ENCODE measurements at regions not wholly inside any gene's neighbourhood (a gene's known extent, or its start where the extent isn't known, plus 50 kb on each side); places are given as distances from the start of the nearest gene placed in this dataset.

GRCh38 chr3:177515786-177516157 is 318.5 kb upstream of the TBL1XR1 start:
- no peak for DNase-seq (ENCODE audit: low read depth)
- no peak for TF ChIP-seq CTCF (conservative IDR thresholded peaks at IDR 0.05; ENCODE audit: control insufficient read depth, insufficient read depth, low read depth, low read length)
- H3K4me3 ChIP-seq (ENCODE audit: control insufficient read depth, low read depth, low read length), result no peak overlapping the region

GRCh38 chr3:177516158-177517011 is 319.1 kb upstream of the TBL1XR1 start:
- no peak overlapping the region for H3K4me3 ChIP-seq (ENCODE audit: control insufficient read depth, low read depth, low read length)
- no peak for TF ChIP-seq CTCF (conservative IDR thresholded peaks at IDR 0.05; ENCODE audit: control insufficient read depth, insufficient read depth, low read depth, low read length)

GRCh38 chr3:177517906-177518305 is 320.6 kb upstream of the TBL1XR1 start:
- no peak for TF ChIP-seq CTCF (conservative IDR thresholded peaks at IDR 0.05; ENCODE audit: control insufficient read depth, insufficient read depth, low read depth, low read length)
- DNase-seq (ENCODE audit: low read depth), result no peak
- no peak overlapping the region for H3K4me3 ChIP-seq (ENCODE audit: control insufficient read depth, low read depth, low read length)

More at GRCh38 chr3:177516158-177517011, 319.1 kb upstream of the TBL1XR1 start:
- DNase-seq (ENCODE audit: low read depth), result peak; percentile 86

- TF ChIP-seq CTCF (conservative IDR thresholded peaks at IDR 0.05; ENCODE audit: control insufficient read depth, insufficient read depth, low read depth, low read length), result no peak
- no peak overlapping the region for H3K4me3 ChIP-seq (ENCODE audit: control insufficient read depth, low read depth, low read length)
- DNase-seq (ENCODE audit: low read depth), result peak; percentile 60
Measured at GRCh38 chr3:177519588-177519987, 322.3 kb upstream of the TBL1XR1 start.

GRCh38 chr3:177521305-177521704 is 324.0 kb upstream of the TBL1XR1 start:
- DNase-seq (ENCODE audit: low read depth), result no peak
- no peak for TF ChIP-seq CTCF (conservative IDR thresholded peaks at IDR 0.05; ENCODE audit: control insufficient read depth, insufficient read depth, low read depth, low read length)
- H3K4me3 ChIP-seq (ENCODE audit: control insufficient read depth, low read depth, low read length), result no peak overlapping the region

- no peak overlapping the region for H3K4me3 ChIP-seq (ENCODE audit: control insufficient read depth, low read depth, low read length)
- TF ChIP-seq CTCF (conservative IDR thresholded peaks at IDR 0.05; ENCODE audit: control insufficient read depth, insufficient read depth, low read depth, low read length), result no peak
Measured at GRCh38 chr3:177522051-177522450, 324.8 kb upstream of the TBL1XR1 start.

More at GRCh38 chr3:177522051-177522450, 324.8 kb upstream of the TBL1XR1 start:
- DNase-seq (ENCODE audit: low read depth), result peak; percentile 62
